NCI-H187 treated with DMSO at 0.1 percent for 48 hours (cell line): ENCODE measurements at regions not wholly inside any gene's neighbourhood (a gene's known extent, or its start where the extent isn't known, plus 50 kb on each side); places are given as distances from the start of the nearest gene placed in this dataset.

ENCODE experiments used
- DNase-seq: peaks from one replicate; lab custom pipeline; 2025; lab: John Stamatoyannopoulos, UW

DNA sequence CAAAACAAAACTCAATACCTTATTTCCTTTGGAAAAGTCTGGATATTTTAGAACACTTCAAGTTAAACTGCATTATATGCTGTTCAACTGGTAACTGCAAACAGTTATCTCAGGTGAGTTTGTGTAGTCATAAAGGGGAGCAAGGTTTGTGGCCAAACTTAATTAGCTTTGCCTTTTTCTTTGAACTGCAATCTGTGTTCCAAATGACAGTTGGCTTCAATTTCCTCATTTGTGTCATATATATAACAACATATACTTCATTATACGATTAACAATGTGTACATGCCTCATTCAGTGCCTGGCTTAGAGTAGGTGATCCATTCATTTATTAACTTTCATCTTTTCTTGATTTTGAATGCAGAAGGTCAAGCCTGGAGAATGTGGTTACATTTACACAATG lies 55.8 kb downstream of the KCNE4 start:
- no peak for DNase-seq

DNA sequence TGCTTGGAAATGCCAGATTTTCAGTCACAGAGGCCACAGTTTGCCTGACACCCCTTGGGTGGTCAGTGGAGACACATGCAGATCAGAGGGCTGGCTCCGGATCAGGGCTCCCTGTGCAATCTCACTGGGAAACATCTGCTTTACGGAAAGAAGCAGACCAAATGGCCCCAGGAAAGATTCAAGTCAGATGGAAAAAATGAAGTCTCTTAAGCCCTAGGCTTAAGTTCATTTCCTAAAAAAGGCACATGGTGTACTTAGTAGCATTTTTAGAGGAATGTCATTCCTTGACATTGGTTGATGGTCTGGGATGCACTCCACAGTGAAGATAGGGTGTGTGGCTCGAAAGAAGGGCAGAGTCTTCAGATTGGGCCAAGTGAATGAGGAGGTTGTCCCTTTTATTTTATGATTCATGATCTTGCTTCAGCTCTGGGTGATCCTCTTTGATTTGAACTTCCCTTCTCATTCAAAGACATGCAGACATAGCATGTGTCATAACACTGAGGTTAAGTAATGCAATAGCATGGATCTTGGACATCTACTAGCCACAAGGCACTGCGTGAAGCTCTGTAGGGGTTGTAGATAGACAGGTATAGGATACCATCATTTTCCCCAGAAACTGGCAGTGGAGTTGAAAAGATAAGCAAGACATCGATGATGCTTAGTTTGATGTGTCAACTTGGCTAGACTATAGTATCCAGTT lies 56.5 kb downstream of the KCNE4 start:
- DNase-seq: no peak

DNA sequence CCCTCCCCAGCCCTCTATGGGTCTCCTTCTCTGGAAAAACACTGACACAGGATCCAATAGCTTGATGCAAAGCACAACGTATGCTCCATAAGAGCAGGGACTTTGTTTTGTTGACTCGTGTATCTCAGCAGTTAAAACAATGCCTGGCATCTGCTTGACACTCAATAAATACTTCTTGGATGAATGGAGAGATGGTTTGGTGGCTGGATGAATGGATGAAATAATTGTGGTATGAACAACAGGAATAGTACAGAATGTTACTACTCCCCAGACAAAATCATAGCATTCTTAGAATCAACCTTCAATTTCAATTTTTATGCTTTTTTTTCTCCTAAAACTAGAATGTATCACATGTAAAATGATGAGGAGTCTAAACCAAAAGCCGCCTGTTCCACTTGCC lies 57.4 kb downstream of the KCNE4 start:
- DNase-seq: no peak

DNA sequence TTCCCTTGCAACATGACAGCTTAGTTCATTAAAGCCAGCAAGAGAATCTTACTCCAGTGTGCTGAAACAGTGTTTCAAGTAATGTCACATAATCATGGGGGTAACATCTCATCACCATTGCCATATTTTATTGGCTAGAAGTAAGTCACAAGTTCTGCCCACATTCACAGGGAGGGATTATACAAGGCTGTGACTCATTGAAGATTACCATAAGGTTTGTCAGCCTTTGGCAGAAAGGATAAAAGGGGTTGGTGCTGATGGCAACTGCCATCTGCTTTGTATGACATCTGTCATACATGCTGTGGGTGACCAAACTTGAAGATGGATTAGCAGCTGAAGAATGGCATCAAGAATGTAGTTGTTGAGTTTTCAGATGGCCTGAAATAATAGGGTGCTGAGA lies 61.2 kb downstream of the KCNE4 start:
- no peak for DNase-seq

DNA sequence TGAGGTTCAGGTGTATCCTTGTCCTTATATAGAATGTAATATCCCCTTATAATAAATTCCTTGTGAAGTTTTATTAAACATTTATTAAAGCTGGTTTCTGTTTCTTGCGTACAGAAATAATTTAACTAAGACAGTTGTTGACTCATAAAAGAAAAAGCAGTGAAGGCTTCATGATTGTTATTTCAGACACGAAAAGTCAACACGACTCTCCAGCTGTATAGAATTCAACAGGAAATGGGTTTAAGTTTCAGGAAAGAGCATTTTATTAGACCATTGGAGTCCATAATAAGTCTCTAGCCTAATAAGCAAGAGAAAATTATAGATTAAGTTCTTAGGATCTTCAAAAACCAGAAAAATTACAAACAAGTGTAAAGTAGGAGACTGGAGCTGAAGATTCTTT lies 62.2 kb downstream of the KCNE4 start:
- no peak for DNase-seq

DNA sequence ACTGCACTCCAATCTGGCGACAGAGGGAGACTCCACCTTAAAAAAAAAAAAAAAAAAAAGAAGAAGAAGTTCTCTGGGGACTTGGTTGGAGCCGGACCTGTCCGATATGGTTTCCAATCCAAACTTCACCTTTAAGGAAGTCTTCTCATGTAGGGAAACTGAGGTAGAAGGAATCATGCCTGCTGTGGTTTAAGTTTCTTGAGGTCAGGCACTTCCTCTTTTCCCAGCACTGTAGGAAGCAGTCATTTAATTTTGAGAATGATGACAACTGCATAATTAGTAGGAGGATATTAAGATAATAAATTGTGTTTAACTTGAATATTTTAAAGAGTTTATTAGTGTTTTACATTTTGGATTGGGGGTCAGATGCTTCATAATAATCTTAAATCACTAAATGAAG lies 62.9 kb downstream of the KCNE4 start:
- no peak for DNase-seq

DNA sequence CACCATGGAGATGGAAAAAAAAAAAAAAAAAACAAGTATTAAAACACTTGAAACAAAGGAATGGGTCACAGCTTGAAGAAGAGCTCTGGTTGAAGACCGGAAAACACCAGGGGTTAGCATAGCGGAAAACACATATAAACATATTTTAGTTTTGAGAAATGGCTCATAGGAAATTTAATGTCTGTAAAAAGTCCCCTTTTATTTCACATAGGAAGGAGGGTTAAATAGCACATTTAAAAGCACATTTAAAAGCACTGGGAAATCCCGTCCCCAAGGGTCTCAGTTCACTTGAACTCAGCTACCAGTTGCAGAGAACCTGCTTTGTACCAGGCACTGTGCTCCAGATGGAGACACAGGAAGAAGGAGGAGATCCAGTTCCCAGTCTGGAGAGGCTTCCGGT lies 65.5 kb downstream of the KCNE4 start:
- DNase-seq: no peak

DNA sequence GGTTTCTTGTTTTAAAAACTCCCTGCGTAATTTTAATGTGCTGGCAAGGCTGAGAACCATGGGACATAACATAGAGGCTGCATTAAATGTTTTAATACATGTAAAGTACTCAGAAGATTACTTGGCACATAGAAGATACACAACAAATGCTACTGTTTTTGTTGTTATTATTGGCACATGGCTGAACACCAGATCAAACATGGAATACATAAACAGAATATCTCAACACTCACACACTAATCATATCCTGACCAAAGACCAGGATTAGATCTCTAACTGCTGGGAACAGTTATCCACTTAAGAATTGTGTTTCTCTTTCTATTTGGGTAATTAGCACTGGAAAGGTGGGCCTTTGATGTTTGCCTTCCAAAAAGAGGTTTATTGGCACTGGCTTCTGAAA lies 69.3 kb downstream of the KCNE4 start:
- DNase-seq: no peak

DNA sequence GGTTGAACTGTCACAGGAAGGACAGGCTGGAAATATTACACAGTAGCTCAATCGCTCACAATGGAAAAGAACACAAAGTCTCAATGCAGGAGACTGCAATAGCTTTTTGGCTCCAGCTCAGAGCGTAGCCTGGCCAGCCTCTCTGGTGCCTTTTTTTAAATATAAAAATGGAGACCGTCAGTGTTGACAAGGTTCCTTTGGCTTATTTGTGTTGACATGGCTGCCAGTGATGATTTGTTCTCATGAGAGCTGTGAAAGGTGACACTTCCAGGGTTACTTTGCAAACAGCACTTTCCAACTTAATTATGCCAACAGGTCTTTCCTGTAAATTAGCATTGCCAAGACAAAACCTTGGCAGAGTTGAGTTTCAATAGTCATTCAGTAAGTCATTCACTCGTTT lies 70.8 kb downstream of the KCNE4 start:
- DNase-seq: no peak

DNA sequence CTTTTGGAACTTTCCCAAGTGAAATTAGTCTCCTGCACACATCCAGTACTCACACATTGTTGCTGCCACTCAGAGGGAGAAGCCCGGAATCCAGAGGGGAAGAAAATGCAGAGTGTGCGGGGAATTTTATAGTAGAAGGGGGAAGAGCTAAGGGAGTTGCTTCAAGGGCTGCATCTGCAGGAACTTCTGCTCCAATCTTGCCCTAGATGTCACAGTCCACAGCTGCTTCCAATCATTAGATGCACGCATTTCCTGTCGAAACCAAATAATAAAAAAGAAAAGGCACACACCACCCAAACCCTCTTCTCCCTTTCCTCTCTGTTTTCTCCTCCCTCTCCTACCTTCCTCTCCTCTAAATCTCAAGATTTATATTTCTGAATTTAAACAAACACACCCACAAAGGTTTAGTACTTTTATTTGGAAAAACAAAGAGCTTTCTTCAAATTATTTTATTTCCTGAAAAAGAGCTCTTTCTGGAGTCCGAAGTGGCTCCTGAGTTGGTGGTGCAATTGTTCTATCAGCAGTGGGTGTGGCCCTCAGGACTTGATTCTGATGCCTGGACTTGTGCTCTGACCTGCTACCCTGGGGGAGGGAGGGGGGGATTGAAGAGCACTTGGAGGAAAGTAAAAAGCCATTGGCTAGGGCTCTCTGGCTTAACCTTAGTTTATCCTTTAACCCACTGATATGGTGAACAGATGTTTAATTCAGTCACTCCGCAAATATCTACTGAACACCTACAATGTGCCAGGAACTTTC lies 72.0 kb downstream of the KCNE4 start:
- no peak for DNase-seq

DNA sequence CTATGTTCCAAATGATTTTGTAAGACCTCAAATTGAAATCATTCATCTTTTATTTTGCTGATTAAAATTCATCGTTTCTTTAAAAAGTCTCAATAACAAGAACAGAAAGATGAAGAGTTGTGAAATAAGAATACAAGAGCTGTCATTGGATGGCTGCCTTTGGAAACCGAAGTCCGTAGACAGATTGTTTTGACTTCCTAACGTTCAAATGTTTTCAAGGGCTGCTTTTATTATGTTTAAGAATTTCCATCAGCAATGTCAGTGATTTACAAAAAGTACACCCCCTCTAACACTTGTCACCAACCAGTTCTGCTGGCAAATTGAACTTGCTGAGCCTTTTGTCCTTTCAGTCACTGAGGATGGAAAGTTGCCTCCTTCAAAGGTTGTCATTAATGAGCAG lies 89.6 kb downstream of the KCNE4 start:
- no peak for DNase-seq

DNA sequence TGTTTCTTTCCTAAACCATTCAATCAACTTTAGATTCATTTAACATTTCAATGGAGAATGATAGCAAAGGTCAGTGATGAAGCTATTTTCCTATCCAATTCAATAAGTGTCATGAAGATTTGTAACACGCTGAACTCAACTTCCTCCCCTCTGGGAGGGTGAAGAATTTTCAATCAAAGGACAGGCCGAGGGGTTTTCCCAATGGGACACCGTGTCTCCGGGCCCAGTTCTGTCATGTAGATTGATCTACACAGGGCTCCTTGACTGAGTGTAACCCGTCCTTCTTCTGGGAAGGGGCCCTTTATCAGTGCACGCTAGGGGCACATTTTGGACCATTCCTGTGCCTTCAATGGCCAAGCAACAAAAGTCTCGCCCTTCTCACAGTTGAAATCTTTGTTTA lies 90.1 kb downstream of the KCNE4 start:
- DNase-seq: no peak

DNA sequence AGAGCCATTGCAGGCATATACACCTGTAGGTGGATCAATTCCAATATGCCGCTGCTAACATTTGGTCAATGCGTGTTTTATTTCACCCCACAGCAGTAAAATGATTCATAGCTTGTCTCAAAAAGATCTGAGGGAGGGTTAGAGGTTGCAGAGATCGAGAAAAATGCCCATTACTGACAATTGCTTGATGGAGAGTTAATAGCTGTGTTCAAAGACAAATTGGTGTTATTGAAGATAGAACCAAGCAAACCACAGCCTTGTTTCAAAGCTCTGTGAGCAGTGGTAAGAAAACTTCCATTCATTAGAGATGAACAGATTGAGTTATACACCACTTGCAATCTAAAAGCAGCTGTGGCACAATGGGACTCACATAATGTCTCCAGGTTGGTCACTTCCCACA lies 95.4 kb downstream of the KCNE4 start:
- DNase-seq: no peak

DNA sequence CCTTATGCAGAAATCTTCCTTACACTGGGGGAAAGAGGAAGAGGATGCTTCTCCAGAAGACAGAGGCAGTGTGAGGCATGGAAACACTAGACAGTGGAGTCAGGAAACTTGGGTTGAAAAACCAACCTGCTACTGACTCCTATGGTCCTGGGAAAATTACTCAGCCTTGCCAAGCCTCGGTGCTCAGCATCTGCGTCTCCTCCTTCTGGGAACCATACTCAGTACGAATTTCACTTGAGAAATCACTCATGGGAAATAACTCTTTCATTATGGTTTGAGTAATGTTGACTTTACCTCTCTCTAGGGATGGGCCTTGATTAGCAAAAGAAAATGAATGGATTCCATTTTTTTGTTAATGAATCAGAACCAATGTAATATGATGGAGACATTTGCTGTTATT lies 96.5 kb downstream of the KCNE4 start:
- no peak for DNase-seq

DNA sequence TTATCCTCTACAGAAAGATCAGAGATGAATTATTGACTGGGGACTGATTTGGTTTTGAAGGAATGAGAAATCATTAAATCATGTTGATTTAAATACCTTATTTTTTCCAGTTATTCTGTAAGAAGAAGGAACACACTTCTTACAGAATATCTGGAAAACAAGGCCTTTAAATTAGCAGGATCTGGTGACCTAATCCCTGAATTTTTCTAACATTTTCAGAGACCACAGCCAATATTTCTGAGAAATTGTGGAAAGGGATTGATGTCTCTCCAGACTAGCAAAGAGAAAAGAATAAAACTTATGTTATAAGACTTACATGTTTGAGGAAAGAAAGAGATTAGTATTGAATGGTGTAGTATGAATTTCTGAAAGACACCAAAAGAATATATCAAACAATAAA lies 104.0 kb downstream of the KCNE4 start:
- no peak for DNase-seq

DNA sequence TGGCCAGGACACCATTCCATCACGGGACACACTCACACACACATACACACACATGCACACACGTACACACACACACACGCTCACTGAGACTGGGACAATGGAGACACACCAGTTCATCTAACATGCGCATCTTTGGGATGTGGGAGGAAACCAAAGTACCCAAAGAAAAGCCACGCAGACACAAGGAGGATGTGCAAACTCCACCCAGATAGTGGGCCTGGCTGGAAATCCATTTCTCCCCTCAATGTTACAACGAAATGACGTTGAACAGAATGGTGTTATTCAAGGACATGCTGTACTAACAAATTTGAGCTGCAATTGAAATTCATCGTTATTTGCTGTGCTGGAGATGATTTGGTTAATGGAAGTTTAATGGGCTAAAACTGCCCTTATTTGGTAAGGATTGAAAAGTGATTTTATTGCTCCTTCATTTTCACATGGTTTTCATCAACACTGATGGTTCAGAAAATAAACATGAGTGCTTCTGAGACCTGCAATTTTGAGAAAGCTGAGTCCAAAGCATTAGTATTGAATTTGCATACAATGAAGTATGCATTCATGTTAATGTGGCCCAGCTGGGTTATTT lies 110.0 kb downstream of the KCNE4 start:
- no peak for DNase-seq

DNA sequence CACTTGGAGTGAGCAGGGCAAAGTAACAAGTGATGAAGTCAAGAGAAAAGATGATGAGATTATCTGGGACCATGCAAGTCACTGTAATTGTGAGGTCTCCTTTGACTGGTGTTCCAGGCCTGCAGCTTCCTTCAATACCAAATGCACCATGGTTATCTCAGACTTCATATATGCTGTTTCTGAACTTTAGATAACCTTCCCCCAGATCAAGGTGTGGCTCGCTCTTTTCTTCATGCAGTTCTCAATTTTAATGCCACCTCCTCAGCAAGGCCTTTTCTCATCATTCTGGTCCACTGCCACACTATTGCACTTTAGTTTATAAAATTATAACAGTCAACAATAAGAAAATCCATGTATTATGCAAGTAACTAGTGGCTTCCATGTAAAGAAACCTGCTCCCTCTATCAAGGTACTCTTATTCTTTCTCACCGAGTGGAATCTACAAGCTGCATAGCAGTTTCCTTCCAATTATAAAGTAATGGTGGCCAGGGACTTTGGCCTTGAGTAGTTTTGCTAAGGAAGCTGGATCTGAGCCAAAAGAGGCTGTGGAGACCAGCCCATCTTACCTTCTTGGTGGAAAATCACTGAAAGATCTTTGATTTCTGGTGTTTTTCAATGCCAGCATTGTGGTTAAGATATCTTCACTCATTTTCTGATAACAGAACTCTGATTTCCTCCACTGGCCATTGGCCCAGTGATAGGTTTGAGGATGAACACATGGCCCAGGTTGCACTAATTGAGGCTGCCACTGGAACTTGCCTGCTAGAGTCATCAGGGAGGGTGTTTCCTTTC lies 113.6 kb downstream of the KCNE4 start:
- DNase-seq: no peak

DNA sequence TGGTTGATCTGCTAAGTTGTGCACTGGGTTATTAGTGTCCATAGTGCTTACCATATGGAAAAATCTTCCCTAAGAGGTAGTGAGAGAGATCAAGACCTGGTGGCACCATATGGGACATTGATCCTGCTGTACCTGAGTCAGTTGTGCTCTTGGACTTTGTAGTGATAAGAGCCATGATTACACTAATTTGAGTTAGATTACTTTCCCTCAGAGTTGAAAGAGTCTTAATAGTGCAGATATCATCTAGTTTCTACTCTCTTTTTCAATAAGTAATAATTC lies 114.2 kb downstream of the KCNE4 start:
- no peak for DNase-seq

DNA sequence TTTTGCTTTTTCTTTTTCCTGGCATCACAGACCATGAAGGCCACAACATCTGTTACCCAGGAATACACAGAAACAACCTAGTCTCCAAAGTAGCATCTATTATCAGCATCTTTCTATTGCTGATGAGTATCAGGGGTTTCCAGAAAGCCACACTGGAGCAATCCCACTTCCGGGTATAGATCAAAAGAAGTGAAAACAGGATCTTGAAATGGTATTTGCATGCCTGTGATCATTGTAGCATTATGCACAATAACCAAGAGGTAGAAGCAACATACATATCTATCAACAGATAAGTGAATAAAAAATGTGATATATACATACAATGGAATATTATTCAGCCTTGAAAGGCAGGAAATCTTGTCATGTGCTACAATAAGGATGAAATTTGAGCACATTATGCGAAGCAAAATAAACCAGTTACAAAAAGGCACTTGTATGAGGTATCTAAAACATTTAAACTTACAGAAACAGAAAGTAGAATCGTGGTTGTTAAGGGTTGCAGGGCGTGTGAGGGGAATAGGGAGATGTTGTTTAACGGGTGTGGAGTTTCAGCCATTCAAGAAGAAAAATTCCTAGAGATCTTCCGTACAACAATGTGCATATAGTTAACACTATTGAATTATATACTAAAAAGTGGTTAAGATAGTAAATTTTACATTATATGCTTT lies 115.1 kb downstream of the KCNE4 start:
- no peak for DNase-seq

DNA sequence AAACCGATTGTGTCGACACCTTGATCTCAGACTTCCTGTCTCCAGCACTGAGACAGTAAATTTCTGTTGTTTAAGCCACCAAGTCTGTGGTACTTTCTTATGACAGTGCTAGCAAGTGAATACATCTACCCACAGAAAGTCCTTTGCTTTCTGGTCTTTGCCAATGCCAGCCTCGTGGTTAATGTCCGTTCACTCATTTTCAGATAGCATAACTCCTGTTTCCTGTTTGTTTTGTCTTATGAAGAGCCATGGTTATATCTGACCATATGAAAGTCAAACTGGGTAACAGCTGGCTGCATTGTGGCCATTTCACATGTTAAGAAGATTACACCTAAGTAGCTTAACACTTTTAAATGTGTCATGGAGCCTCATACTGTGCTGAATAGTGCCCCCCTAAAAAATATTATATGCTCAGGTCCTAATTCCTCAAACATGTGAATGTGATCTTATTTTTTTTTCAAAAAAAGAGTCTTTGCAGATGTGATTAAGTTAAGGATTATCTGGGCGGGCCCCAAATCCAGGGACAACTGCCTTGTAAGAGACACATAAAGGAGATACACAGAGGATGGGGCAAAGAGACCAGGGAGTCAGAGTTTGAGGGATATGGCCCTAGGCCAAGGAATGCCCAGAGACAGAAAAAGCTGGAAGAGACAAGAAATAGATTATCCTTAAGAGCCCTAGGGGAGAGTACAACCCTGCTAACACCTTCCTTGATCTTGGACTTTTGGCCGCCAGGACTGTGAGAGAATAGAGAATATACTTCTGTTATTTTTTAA lies 118.0 kb downstream of the KCNE4 start:
- DNase-seq: no peak

DNA sequence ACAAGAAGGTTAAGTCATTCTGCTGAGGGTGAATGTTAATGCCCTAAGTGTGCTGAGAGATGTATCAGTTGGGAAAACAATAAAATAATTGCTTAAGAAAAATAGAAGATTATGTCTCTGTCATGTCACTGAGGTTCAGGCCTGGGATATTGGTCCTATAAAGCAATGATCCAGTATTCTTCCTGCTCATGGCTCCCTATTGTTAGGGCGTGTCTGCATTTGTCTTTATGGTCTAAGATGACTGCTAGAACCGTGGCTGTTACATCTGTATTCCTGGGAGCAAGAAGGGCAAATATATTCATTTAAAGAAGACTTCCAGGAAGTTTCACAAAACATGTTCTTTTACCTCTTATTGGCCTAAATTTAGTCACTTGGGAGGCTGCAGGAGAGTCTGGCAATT lies 125.0 kb downstream of the KCNE4 start:
- no peak for DNase-seq

DNA sequence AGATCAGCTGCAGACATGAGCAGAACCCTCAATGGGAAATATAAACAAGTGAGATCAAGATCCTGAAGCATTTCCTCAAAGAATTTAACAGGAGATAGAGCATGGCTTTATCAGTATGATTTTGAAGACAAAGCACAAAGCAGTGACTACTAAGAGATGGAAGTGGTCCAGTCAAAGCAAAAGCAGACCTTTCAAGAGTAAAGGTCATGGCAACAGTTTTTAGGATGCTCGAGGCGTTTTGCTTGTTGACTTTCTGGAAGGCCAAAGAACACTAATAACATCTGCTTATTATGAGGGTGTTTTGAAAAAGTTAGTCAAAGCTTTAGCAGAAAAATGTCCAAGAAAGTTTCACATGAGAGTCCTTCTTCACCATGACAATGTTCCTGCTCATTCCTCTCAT lies 128.5 kb downstream of the KCNE4 start:
- no peak for DNase-seq
